ENCODE measurements at regions not wholly inside any gene's neighbourhood (a gene's known extent, or its start where the extent isn't known, plus 50 kb on each side); places are given as distances from the start of the nearest gene placed in this dataset.

DNA sequence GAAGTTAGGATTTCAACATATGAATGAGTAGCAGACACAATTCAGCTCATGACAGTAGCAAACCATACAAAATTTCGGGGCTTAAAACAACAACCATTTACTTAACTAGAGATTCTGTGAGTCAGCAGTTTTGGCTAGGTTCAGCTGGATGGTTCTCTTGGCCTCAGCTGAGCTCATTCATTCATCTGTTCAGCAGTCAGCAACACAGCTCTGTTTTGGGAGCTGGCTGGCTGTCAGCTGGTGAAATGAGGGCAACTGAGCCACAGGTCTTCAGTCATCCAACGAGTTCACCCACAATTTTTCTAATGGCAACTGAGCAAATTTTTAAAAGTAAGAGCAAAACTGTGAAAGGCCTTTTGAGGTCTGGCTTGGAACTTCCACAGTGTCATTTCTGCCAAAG lies 2005.1 kb upstream of the AGA start:
- H3K4me3 Mint-ChIP-seq: no peak overlapping the region
- no peak overlapping the region for H3K27ac ChIP-seq (ENCODE audit: low read depth in 1 of 2, low read length in 2 of 2)
- H3K79me2 ChIP-seq (ENCODE audit: insufficient read depth, low read length): no peaks in the 10 kb centered on the region
- intact Hi-C loops (cut with micrococcal nuclease): no loop called here
- H3K4me3 ChIP-seq (replicated peaks in 1 of 3; ENCODE audit: low read depth in 2 of 3, low read length in 3 of 3): no peak overlapping the region
- no peak for DNase-seq
- H3K9me3 ChIP-seq (replicated peaks in 1 of 2; ENCODE audit: control insufficient read depth in 1 of 2, insufficient read depth in 1 of 2, low read length in 2 of 2): peaks cover 3 to 15% of the 10 kb centered on the region in 2 donors
- no peak overlapping the region for H2AFZ ChIP-seq (ENCODE audit: insufficient read depth, low read depth, low read length, poor library complexity, severe bottlenecking)
- H3K27me3 ChIP-seq (ENCODE audit: control insufficient read depth in 2 of 2, insufficient read depth in 2 of 2, low read length in 2 of 2): no peaks in the 10 kb centered on the region
- H3K9me3 Mint-ChIP-seq: peaks cover 0 to 16% (median 2%) of the 10 kb centered on the region in 7 donors
- no peaks in the 10 kb centered on the region for H4K20me1 ChIP-seq (ENCODE audit: insufficient read depth, low read length)
- no peak overlapping the region for H3K4me2 ChIP-seq (replicated peaks; ENCODE audit: extremely low read depth, low read length, poor library complexity, severe bottlenecking)
- H3K27me3 Mint-ChIP-seq (ENCODE audit: low read depth in 3 of 3): no peaks in the 10 kb centered on the region
- H3K27ac Mint-ChIP-seq: no peak overlapping the region
- no peaks in the 10 kb centered on the region for H3K36me3 ChIP-seq (replicated peaks in 1 of 2; ENCODE audit: control insufficient read depth in 1 of 2, insufficient read depth in 2 of 2, low read length in 2 of 2)
- H3K36me3 Mint-ChIP-seq: no peaks in the 10 kb centered on the region
- TF ChIP-seq, protein P1, sequence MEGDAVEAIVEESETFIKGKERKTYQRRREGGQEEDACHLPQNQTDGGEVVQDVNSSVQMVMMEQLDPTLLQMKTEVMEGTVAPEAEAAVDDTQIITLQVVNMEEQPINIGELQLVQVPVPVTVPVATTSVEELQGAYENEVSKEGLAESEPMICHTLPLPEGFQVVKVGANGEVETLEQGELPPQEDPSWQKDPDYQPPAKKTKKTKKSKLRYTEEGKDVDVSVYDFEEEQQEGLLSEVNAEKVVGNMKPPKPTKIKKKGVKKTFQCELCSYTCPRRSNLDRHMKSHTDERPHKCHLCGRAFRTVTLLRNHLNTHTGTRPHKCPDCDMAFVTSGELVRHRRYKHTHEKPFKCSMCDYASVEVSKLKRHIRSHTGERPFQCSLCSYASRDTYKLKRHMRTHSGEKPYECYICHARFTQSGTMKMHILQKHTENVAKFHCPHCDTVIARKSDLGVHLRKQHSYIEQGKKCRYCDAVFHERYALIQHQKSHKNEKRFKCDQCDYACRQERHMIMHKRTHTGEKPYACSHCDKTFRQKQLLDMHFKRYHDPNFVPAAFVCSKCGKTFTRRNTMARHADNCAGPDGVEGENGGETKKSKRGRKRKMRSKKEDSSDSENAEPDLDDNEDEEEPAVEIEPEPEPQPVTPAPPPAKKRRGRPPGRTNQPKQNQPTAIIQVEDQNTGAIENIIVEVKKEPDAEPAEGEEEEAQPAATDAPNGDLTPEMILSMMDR (IDR thresholded peaks at IDR 0.05): no peak
- WGBS (ENCODE audit: insufficient coverage): no CpG with 5 or more reads among the region's 2 CpGs
- no peaks in the 10 kb centered on the region for H3K4me1 Mint-ChIP-seq
- no peaks in the 10 kb centered on the region for H3K4me1 ChIP-seq (ENCODE audit: control insufficient read depth in 1 of 2, insufficient read depth in 2 of 2, low read length in 2 of 2)
- no peak overlapping the region for H3K9ac ChIP-seq (ENCODE audit: insufficient read depth, low read length, poor library complexity, severe bottlenecking)

DNA sequence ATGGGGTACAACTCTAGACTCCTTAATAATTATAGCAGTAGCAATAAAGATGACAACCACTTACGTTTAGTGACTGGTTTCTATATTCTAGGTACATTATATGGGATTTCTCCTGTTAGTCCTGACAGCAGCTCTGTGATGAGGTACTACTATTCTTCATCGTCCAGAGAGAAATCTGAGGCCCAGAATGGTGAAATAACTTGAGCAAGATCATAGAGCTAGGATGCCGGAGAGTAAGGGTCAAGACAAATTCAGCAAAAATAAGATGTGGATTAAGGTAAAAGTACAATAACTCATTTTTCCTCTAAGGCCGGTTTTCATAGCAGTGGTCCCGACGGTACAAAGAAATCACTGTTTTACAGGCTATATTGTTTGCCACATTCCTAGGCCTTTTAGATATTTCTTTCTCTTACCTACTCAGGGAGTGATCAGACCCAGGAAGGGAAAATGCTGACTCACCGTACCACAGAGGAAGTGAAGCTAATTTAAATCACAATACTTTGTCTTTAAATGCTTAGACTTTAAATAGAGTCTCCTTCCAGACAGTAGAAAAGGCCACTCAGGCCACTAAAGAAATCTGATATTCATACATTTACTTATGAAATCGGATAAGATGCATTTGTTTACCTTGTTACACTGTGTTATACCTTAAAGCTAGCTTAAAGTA lies 2023.0 kb upstream of the AGA start:
- Histone ChIP-seq H3K4me1 (ENCODE audit: control insufficient read depth in 1 of 2, insufficient read depth in 2 of 2, low read length in 2 of 2) (no peaks in the 10 kb centered on the region), H4K20me1 (ENCODE audit: insufficient read depth, low read length) (no peaks in the 10 kb centered on the region), H2AFZ (ENCODE audit: insufficient read depth, low read depth, low read length, poor library complexity, severe bottlenecking) (no peak overlapping the region), H3K27me3 (ENCODE audit: control insufficient read depth in 2 of 2, insufficient read depth in 2 of 2, low read length in 2 of 2) (no peaks in the 10 kb centered on the region), H3K4me2 (replicated peaks; ENCODE audit: extremely low read depth, low read length, poor library complexity, severe bottlenecking) (no peak overlapping the region), H3K36me3 (replicated peaks in 1 of 2; ENCODE audit: control insufficient read depth in 1 of 2, insufficient read depth in 2 of 2, low read length in 2 of 2) (no peaks in the 10 kb centered on the region), H3K79me2 (ENCODE audit: insufficient read depth, low read length) (no peaks in the 10 kb centered on the region), H3K9me3 (replicated peaks in 1 of 2; ENCODE audit: control insufficient read depth in 1 of 2, insufficient read depth in 1 of 2, low read length in 2 of 2) (no peaks in the 10 kb centered on the region), H3K9ac (ENCODE audit: insufficient read depth, low read length, poor library complexity, severe bottlenecking) (no peak overlapping the region), H3K27ac (ENCODE audit: low read depth in 1 of 2, low read length in 2 of 2) (no peak overlapping the region), H3K4me3 (replicated peaks in 1 of 3; ENCODE audit: low read depth in 2 of 3, low read length in 3 of 3) (no peak overlapping the region)
- intact Hi-C loops (cut with micrococcal nuclease): no loop called here
- TF ChIP-seq, protein P1 (IDR thresholded peaks at IDR 0.05): no peak
- no peak overlapping the region for H3K27ac Mint-ChIP-seq
- H3K4me3 Mint-ChIP-seq: no peak overlapping the region
- 100% methylated on average over 1 of the region's 8 CpGs for WGBS (ENCODE audit: insufficient coverage)
- H3K36me3 Mint-ChIP-seq: no peaks in the 10 kb centered on the region
- no peak for DNase-seq
- H3K9me3 Mint-ChIP-seq: peaks cover 0 to 3% (median 0%) of the 10 kb centered on the region in 7 donors
- no peaks in the 10 kb centered on the region for H3K4me1 Mint-ChIP-seq
- H3K27me3 Mint-ChIP-seq (ENCODE audit: low read depth in 3 of 3): peaks cover 0 to 2% (median 0%) of the 10 kb centered on the region in 3 donors

All from CD14-positive monocyte (primary cell).